GM19025 (cell line): ENCODE measurements at regions not wholly inside any gene's neighbourhood (a gene's known extent, or its start where the extent isn't known, plus 50 kb on each side); places are given as distances from the start of the nearest gene placed in this dataset.

Source experiments
- ATAC-seq: cut with Tn5 transposase; IDR thresholded peaks from one replicate; pipeline ENCODE4 v1.9.1; 2021; ENCODE audit warnings: mild to moderate bottlenecking, low read depth, moderate library complexity; ENCODE audit not compliant: unreplicated experiment

DNA sequence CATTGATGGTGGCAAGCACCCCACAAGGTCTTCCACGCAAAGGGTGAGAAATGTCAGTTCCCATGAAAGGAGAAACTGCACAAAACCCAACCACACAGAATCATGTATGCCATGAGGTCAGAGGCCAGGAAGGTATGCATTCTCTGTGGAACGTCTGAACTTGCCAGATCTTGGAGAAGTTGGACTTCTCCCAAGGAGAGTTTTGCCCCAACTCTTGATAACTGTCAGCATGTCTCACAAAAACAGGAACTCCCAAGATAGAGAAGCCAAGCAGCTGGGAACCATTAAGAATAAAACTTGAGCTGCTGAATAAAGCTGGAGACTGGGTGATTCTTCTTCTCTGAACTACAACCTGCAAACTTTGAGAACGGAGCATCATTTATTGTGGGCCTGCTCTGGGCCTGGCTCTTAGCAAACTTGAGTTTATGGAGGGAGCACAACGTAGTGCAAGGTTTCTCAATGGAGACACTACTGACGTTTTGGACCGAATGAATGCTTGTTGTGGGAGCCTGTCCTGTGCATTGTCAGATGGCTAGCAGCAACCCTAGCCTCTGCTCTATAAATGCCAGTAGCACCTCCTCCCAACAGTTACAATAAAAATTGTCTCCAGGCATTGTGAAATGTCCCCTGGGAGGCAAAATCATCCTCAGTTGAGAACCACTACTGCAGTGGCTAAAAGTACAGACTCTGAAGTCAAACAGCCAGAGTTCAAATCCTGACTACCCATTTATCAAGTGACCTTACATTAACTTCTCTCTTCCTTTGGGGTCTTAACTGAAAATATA is 193.5 kb downstream of the ACTL7B start:
- no peak for ATAC-seq

DNA sequence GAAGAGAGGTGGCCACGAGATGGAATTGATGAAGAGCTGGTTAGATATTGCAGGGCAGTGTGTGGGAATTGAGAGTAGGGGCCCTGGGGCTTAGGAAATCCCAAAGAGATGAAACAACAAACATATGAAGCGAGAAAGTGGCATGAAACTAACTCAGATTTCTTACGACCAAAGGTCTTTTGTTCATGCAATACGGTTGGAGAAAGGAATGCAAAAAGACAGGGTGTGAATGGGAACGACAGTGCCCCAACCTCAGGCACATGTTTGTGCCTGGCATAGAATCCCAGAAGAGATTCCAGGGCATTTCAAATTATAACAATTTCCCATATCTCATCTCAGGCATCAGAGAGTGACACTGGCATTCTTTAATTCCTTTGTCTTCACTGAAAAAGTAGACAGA is 199.2 kb downstream of the ACTL7B start:
- ATAC-seq, result no peak

DNA sequence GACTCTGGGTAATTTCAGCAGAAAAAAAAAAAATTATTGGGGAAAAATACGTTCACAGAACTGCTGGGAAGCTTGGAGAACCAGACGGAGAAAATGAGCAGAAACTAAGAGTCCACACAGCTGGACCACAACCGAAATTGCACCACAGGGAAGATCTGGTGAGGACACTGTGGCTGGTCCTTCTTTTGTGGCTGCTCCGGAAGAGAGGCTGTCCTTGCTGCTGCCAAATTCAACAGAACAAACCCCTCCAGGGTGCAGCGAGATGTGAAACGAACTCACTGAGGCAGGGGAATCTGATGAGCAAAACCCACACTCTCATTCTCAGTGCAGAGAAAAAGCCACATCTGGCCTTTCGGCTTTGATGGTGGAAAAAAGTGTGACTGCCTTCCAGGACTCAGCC is 200.0 kb downstream of the ACTL7B start:
- no peak for ATAC-seq

DNA sequence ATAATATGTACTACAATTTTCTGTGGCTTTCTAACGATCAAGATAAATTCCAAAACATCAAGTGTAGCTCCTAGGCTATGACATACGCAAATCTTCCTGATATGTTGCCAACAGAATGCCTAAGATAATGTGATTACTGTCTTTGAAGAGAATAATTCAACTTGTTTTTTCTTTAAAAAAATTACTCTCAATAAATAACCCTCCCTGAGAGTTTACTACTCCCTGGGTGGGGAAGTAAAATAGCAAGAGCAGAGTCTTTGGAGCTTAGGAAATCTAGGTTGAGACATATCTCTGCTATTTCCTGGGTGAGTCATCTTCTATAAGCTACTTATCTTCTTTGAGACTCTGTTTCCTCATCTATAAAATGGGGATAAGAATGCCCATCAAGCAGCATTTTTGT is 201.2 kb downstream of the ACTL7B start:
- ATAC-seq, result no peak

DNA sequence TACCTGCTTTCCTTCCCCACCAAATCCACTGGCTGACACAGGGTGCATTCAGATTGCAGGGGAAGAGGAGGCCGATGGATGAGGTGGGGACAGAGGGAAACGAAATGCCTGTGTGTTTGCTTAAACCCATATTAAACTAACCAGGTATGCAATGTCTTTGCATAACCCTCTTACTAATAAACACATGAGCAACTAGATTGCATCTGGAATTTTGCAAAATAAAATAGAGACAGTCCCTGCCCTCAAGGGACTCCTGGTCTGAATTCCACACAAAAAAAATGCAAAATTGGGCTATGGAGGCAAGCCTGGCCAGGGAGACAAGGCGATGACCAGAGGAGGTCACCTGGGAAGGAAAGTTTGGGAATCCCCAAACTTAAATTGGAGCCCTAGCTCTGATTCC is 202.9 kb downstream of the ACTL7B start:
- ATAC-seq, result no peak

DNA sequence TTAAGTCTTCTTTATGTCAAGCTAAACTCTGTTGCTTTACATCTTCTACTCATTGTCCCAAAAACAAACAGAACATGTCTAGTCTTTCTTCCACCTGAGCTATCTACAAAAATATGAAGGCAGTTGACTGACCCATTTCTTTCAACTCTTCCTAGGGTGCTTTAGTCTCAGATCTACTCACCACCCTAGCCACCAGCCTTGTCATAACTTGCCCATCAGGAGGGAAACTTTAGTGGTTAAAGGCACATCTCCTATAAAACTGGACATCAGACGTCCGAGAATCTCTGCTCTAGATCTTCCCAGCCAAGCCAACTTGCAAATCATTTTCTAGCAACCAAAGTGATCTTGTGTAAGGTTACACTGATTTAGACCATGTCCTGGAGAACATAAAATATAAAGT is 205.0 kb downstream of the ACTL7B start:
- no peak for ATAC-seq

DNA sequence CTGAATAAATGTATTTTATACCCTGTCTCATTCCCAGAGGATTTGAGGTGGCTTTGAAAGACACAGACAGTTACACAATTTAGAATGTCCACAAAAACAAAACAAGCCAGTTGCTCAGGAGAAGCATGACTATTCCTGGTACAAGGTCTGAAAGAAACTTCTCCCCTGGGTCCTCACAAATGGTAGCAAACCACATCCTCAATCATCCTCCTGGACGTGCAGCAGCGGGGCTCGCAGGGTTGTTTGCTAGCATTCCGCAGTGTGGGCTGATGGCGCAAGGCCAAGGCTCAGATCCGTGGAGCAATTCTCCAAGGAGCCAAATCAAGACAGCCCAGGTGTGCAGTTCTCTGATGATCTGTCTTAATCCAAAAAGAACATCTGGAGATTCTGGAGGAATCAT is 210.3 kb downstream of the ACTL7B start:
- ATAC-seq, result no peak

DNA sequence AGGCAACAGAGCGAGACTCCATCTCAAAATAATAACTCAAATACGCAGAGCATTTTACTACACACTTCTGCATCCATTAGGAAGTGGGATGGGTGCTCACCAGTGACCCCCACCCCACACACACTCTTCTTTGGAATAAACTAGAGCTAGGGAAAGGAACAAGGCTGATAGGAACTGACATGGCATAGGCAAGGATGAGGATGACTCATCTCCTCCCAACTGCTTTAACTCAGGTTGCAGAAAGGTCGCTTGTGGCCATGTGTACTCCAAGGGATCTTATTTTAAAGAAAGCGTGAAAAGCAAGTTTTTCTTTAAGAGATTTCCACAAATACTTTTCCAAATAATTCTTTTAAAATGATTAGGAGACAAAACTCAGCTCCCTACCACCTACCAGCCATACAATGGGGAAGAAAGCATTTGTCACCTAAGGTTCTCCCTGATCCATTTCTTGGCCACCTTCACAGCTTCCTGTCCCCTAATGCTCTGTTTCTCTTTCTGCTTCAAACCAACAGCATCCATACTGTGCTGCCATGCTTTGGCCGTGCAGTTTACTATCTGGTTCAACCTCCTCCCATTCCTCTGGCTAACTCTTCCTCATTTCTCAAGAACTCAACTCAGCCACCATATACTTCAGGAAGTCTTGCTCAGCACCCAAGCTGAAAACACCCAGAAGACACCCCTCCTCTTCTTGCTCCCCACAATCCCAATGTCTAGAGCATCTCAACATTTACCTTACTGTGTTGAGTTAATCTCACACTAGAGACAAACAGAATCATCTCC is 211.9 kb downstream of the ACTL7B start:
- ATAC-seq, result no peak

DNA sequence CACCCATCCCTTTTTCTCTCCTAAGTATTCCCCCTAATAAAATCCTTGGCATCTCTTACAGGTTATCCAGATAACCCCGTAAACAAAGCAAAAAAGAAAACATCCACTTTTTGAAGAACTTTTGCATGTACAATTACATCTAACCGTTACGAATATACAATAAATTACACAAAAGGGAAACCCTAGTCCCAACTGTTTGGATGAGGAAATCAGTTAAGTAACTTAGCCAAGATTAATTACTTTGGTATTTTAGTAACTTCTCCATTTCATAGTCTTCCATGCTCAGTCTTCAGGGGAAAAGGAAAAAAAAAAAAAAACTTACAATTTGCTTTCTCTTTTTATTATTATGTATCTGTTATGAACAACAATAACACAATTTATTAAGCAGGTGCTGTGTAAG is 212.9 kb downstream of the ACTL7B start:
- ATAC-seq, result no peak

DNA sequence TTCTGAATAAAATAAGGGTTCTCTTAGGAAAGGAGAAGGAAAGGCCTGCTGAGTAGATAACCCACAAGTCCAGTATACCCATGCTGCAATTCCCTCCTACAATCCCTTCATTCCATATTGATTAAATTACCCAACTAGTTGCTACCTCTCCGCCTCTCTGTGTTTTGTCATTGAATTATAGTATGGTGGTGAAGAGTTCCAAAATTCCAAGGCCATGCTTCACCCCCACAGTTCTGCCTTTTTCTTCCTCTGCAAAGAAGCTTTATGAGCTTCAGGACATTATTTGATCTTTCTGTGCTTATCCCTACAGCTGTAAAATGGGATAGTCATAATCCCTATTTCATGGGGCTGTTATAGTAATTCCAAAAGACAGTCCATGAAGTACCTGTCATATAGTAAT is 215.6 kb downstream of the ACTL7B start:
- ATAC-seq, result no peak

DNA sequence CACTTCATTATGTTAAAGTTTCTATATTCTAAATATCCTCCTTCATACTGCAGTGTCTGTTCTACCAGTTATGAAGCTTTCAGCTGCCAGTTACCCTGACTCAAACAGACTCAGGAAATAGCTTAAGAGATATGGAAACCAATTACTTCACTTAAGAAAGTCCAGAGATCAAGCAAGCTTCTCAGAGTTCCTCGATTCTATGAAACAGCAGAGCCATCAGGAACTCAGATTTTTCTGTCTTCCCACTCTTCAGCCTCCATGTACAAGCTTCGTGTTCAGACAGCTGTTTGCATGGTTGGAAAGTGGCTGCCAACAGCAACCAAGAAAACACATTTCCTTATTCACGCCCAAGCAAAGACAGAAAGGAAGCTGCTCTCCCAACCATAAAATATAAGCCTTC is 216.1 kb downstream of the ACTL7B start:
- ATAC-seq, result no peak

DNA sequence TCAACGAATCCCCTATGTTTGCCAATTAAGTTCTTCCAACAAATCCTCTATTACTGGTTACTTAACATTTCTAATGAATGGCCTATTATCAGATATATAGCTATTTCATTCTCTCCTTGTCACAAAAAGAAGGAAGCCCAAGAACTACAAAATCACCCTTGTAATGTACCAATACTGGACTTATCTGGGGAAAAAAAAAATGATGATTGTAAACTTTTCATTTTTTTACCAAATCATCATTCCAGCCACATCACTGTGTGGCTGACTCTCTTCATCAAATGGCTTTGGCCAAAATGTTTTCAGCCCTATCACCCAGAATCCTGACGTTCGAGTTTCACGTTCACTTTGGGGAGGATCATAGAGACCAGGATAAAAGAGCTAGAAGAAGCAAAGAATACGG is 216.7 kb downstream of the ACTL7B start:
- ATAC-seq, result no peak

DNA sequence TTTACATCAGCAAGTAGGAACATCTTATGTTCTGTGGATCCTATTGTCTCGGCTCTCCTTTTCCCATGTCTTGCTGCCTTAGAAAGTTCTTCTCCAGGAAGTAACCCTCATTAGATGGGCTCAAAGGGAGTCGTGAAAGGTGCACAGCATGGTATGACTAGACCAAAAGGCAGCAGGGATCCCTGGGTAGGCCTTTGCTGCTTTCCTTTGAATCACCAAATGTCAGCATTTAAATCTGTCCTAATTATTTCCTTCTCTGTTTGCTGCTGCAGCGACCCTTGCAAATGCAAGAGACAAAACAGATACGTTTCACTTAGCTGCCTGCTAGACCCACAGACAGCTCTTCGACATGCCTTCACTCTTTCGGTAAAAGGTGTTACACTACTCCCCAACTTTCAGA is 218.4 kb downstream of the ACTL7B start:
- ATAC-seq, result no peak

DNA sequence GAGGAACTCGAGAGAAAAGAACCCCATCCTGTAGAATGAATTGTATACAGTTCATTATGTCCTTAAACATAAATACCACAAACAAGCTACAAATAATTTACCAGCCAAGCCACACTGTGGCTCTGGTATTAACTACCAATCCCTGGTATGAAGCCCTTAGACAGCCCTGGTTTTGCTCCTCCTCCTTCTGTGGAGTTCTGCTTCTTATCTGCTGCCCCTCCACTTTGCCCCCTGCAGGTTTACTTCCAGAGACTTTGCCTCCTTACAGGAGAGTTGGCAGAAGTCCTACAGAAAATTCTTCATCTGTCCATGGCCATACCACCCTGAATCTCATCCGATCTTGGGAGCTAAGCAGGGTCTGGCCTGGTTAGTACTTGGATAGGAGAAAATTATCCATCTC is 219.8 kb downstream of the ACTL7B start:
- no peak for ATAC-seq

DNA sequence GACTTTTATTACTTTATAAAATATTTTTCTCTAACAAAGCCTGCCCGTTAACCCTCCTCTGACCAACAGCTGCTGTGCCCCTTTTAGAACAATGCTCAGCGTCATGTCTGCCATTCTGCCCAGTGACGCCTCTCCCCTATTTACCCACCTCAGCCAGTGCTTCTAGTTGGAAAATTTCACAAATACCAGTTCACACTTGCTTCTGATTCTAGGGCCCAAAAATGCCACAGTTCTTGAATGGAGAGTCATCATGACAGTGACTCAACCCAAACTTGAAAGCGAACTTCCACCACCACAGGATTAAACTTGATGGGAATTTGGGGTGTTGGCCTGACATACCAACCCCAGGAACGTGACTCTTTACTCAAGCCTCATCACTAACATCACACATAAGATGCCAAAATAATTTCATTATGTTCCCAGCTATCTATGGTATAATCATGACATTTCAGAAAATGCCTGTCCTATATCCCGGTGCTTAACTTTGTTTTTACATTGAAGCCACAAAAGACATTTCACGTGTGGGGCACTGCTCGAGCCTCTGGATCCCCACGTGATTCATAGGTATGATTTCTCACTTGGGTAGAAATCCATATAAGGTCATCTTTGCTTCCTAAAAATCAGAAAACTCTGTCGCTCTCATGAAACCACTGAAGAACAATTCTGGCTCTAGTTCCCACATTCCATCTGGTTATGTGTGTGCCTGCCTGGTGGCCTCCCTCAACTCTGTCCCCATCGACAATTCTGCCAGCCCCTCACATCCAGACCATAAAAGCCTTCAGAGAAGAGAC is 220.9 kb downstream of the ACTL7B start:
- no peak for ATAC-seq

DNA sequence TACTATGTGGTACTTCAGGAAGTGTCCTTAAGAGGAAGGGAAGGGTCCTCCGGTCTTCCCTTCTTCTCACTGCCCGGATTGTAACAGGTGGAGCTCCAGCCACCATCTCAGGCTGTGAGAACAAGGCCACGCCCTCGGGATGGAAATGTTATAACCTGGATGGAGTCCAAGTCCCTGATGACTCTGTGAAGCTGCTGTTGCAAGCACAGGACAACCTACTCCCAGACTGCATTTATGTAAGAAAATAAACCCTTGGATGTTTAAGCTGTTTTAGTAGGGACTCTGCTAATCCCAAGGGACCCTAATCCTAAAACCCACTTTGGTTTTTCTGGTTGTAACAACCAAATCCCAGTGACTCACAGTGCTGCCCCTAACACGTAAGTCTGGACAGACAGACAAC is 221.6 kb downstream of the ACTL7B start:
- no peak for ATAC-seq

DNA sequence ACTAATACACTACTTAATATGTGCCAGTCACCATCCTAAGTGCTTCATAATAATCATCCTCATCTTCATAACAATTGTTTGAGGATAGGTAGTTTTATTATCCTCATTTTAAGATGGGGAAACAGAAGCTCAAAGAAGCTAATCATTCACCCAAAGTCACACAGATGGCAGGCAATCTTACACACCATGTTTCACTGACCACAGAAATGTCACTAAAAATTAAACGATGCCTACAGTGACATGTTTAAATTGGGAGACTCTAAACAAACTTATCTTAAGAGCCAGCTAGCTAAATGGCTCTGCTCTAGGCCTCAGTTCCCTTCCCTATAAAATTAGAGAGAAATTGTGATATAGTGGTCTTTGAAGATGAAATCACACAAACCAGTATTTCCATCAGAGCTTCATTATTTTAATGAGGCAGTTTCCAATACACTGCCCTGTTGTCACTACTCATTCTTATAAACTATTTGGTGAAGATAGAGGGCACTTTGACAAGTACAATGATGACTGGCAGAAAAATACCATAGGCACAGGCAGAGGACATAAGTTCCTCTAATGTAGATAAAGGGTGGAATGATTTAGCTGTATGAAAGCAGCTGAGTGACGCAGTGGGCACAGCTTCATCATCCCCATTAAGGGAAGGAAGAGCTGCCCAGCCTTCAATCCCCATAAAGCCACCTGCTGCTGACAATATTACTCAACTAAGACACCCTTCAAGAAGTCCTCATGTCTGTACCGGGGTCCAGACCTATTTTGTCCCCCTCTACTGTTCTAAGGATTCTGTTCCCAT is 224.1 kb downstream of the ACTL7B start:
- no peak for ATAC-seq

DNA sequence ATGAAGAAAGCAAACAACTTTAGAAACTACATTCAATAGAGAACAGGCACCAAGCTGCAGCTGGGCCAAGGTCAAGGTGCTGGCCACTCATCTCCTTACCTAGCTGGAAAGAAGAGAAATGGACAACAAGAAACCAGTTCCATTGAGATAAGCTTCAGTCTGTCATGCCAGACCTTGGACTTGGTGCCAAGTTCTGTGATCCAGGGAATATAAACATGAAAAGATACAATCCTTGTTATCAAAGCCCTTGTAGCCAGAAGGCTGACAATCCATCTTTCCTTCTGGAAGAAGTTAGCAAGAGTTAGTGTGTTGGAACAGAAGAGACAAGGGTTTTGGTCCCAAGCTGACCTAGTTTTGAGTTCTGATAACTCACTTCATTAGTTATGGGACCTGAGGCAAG is 227.5 kb downstream of the ACTL7B start:
- ATAC-seq, result no peak

DNA sequence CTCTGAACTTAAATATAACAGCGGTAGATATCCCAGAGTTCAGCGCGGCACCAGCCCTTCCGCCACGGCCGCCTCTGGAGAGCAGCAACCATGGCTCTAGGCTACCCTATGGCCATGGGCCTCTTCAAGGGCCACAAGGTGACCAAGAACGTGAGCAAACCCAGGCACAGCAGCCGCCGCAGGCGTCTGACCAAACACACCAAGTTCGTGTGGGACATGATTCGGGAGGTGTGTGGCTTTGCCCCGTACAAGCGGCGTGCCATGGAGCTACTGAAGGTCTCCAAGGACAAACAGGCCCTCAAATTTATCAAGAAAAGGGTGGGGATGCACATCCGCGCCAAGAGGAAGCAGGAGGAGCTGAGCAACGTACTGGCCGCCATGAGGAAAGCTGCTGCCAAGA is 229.0 kb downstream of the ACTL7B start:
- ATAC-seq, result no peak

DNA sequence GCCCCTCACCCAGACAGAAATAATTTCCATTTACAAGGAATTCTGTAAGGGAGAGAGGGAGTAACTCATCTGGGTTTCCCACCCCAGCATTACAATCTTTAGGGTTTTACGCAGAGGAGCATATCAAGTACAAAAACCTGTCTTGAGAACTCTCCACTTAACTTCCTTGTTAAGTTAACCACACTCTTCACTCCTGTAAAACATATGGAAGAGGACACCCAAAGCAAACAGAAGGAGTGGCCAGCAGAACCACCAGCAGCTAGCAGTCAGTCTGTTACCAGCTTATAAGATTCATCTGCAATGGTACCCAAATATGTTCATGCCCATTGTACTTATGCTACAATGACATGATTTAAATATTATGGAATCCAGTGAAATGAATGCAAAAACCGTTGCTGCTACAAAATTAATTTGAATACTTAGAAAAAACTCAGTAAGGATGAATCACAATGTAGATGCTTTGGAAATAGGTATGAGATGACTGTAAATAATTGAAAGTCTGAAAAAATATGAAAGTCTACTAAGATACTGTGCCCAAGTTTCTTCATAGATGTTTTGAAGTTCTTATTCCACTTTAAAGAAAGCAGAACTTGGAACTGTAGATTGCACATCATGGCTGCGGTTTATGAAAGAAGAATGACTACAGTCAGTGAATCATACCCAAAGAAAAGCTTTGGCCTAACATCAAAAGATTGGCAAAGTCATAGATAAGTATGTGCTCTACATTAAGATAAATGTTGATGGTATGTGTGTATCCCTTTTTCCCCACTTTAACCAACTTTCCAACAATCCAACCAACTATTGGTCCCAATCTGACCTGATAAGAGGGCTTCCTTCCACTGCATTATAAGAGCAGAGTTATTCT is 233.6 kb downstream of the ACTL7B start:
- no peak for ATAC-seq
